ENCODE measurements at regions not wholly inside any gene's neighbourhood (a gene's known extent, or its start where the extent isn't known, plus 50 kb on each side); places are given as distances from the start of the nearest gene placed in this dataset.
"Not testable (repeated sequence)": the region's sequence is repeated elsewhere in the genome, so short reads cannot be mapped to it uniquely, and the experiment has no call there.

GRCh38 chr2:138293549-138293948 is 208.0 kb upstream of the SPOPL start:
- ATAC-seq (no peak), DNase-seq (no peak)
- H3K27me3 Mint-ChIP-seq (ENCODE audit: low read depth): no peaks in the 10 kb centered on the region
- peaks cover 6% of the 10 kb centered on the region for H3K9me3 Mint-ChIP-seq
- H3K36me3 Mint-ChIP-seq (ENCODE audit: insufficient read depth): no peaks in the 10 kb centered on the region
- H3K4me3 Mint-ChIP-seq: no peak overlapping the region
- no peaks in the 10 kb centered on the region for H3K4me1 Mint-ChIP-seq (ENCODE audit: low read depth)

DNA sequence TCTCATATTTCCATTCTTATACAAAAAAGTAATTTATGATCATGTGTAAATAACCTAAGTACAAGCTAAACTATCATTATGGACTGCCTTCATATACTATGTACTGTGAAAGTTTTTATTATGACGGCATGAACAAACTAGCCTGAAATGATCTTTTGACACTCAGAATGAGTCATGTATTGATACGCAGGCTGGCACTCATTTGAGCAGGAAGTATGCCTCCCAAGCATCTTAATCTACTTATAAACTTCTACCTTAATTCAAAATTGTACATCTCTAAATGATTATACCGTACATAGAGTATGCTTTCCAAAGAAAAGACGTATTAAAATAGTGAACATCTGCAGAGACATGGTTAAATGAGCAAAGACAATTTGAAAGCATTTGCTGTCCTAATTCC is 207.1 kb upstream of the SPOPL start:
- H3K4me3 Mint-ChIP-seq: no peak overlapping the region
- ATAC-seq (no peak), DNase-seq (no peak)
- H3K27me3 Mint-ChIP-seq (ENCODE audit: low read depth): no peaks in the 10 kb centered on the region
- H3K36me3 Mint-ChIP-seq (ENCODE audit: insufficient read depth): no peaks in the 10 kb centered on the region
- H3K4me1 Mint-ChIP-seq (ENCODE audit: low read depth): no peaks in the 10 kb centered on the region
- H3K9me3 Mint-ChIP-seq: peaks cover 6% of the 10 kb centered on the region

DNA sequence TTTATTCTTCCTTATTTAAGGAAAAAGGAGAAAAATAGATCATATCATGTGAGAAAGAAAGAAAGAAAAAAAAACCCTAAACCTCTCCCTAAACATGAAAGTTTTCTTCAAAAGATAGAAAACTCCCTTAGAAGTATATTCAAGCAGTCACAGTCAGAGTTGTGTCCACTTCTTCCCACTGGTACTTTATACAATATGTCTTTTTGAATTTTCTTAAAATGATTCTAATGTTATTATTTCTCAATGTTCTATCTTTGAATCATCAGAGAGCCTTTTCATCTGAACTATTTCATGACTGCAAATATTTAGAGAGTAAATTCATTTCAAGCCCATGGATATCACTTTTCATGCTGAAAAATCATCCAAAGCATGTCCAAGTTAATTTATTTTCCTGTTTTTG is 205.2 kb upstream of the SPOPL start:
- ATAC-seq (no peak), DNase-seq (no peak)
- Mint-ChIP-seq H3K36me3 (ENCODE audit: insufficient read depth) (no peaks in the 10 kb centered on the region), H3K27me3 (ENCODE audit: low read depth) (no peaks in the 10 kb centered on the region), H3K9me3 (peaks cover 6% of the 10 kb centered on the region), H3K4me3 (no peak overlapping the region), H3K4me1 (ENCODE audit: low read depth) (no peaks in the 10 kb centered on the region)

- DNase-seq: no peak
- ATAC-seq: no peak
- H3K4me1 Mint-ChIP-seq (ENCODE audit: low read depth): no peaks in the 10 kb centered on the region
- H3K4me3 Mint-ChIP-seq: no peak overlapping the region
- no peaks in the 10 kb centered on the region for H3K9me3 Mint-ChIP-seq
- no peaks in the 10 kb centered on the region for H3K36me3 Mint-ChIP-seq (ENCODE audit: insufficient read depth)
- no peaks in the 10 kb centered on the region for H3K27me3 Mint-ChIP-seq (ENCODE audit: low read depth)
These were observed 203.3 kb upstream of the SPOPL start for GRCh38 chr2:138298120-138298814.

DNA sequence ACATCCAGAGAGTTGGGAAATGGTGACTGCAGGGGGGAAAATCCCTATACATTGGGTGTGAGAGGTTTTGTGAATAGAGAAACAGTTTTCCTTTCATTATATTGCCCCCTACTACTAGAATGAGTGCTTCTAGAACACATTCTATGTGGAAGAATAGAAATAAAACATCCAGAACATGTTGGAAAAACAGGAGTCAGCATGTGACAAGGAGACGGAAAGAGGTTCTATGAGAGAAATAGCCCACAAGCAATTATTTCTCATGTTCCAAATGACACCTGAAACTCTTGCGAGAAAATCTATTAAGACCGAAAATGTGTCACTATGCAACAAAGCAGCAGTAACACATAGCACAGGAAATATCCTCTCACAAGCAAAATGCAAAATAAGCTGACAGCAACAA is 202.7 kb upstream of the SPOPL start:
- Mint-ChIP-seq H3K36me3 (ENCODE audit: insufficient read depth) (no peaks in the 10 kb centered on the region), H3K4me1 (ENCODE audit: low read depth) (no peaks in the 10 kb centered on the region), H3K4me3 (no peak overlapping the region), H3K9me3 (no peaks in the 10 kb centered on the region), H3K27me3 (ENCODE audit: low read depth) (no peaks in the 10 kb centered on the region)
- DNase-seq: no peak
- no peak for ATAC-seq

GRCh38 chr2:138306626-138307025 is 194.9 kb upstream of the SPOPL start:
- Mint-ChIP-seq H3K36me3 (ENCODE audit: insufficient read depth) (no peaks in the 10 kb centered on the region), H3K27me3 (ENCODE audit: low read depth) (no peaks in the 10 kb centered on the region), H3K9me3 (no peaks in the 10 kb centered on the region), H3K4me1 (ENCODE audit: low read depth) (no peaks in the 10 kb centered on the region), H3K4me3 (no peak overlapping the region)
- ATAC-seq (no peak), DNase-seq (no peak)

GRCh38 chr2:138307099-138307498 is 194.5 kb upstream of the SPOPL start:
- H3K36me3 Mint-ChIP-seq (ENCODE audit: insufficient read depth): no peaks in the 10 kb centered on the region
- no peak overlapping the region for H3K4me3 Mint-ChIP-seq
- DNase-seq (no peak), ATAC-seq (no peak)
- no peaks in the 10 kb centered on the region for H3K9me3 Mint-ChIP-seq
- H3K27me3 Mint-ChIP-seq (ENCODE audit: low read depth): no peaks in the 10 kb centered on the region
- no peaks in the 10 kb centered on the region for H3K4me1 Mint-ChIP-seq (ENCODE audit: low read depth)

GRCh38 chr2:138309760-138310159 is 191.8 kb upstream of the SPOPL start:
- Mint-ChIP-seq H3K9me3 (peaks cover 4% of the 10 kb centered on the region), H3K36me3 (ENCODE audit: insufficient read depth) (no peaks in the 10 kb centered on the region), H3K4me3 (no peak overlapping the region), H3K4me1 (ENCODE audit: low read depth) (no peaks in the 10 kb centered on the region), H3K27me3 (ENCODE audit: low read depth) (no peaks in the 10 kb centered on the region)
- DNase-seq (no peak), ATAC-seq (no peak)

GRCh38 chr2:138312061-138312460 is 189.5 kb upstream of the SPOPL start:
- no peaks in the 10 kb centered on the region for H3K36me3 Mint-ChIP-seq (ENCODE audit: insufficient read depth)
- peaks cover 4% of the 10 kb centered on the region for H3K9me3 Mint-ChIP-seq
- H3K27me3 Mint-ChIP-seq (ENCODE audit: low read depth): no peaks in the 10 kb centered on the region
- H3K4me3 Mint-ChIP-seq: no peak overlapping the region
- no peak for DNase-seq
- no peaks in the 10 kb centered on the region for H3K4me1 Mint-ChIP-seq (ENCODE audit: low read depth)
- no peak for ATAC-seq

- not testable (repeated sequence) for ATAC-seq; H3K36me3 Mint-ChIP-seq (ENCODE audit: insufficient read depth)
These were observed 186.0 kb upstream of the SPOPL start for GRCh38 chr2:138315619-138316018.

DNA sequence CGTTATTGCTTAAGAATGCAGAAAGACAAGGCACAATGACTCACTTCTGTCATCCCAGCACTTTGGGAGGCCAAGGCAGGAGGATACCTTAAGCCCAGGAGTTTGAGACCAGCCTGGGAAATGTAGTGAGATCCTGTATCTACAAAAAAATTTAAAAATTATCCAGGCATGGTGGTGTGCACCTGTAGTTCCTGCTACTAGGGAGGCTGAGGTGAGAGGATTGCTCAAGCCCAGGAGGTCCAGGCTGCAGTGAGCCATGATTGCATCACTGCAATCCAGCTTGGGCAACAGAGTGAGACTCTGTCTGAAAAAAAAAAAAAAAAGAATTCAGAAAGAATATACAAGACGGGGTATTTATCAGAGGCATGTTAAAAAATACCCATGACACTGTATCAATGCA is 182.0 kb upstream of the SPOPL start:
- Mint-ChIP-seq H3K4me1 (ENCODE audit: low read depth) (no peaks in the 10 kb centered on the region), H3K9me3 (no peaks in the 10 kb centered on the region), H3K4me3 (no peak overlapping the region), H3K27me3 (ENCODE audit: low read depth) (no peaks in the 10 kb centered on the region), H3K36me3 (ENCODE audit: insufficient read depth) (no peaks in the 10 kb centered on the region)
- DNase-seq (no peak), ATAC-seq (no peak)

More at GRCh38 chr2:138315619-138316018, 186.0 kb upstream of the SPOPL start:
- H3K4me3 Mint-ChIP-seq; DNase-seq; H3K9me3 Mint-ChIP-seq; H3K4me1 Mint-ChIP-seq (ENCODE audit: low read depth); H3K27me3 Mint-ChIP-seq (ENCODE audit: low read depth): not testable (repeated sequence)

- Mint-ChIP-seq H3K4me1 (ENCODE audit: low read depth) (no peaks in the 10 kb centered on the region), H3K36me3 (ENCODE audit: insufficient read depth) (no peaks in the 10 kb centered on the region), H3K27me3 (ENCODE audit: low read depth) (no peaks in the 10 kb centered on the region), H3K4me3 (no peak overlapping the region), H3K9me3 (no peaks in the 10 kb centered on the region)
- DNase-seq: no peak
- no peak for ATAC-seq
These were observed 180.1 kb upstream of the SPOPL start for GRCh38 chr2:138321458-138321857.

DNA sequence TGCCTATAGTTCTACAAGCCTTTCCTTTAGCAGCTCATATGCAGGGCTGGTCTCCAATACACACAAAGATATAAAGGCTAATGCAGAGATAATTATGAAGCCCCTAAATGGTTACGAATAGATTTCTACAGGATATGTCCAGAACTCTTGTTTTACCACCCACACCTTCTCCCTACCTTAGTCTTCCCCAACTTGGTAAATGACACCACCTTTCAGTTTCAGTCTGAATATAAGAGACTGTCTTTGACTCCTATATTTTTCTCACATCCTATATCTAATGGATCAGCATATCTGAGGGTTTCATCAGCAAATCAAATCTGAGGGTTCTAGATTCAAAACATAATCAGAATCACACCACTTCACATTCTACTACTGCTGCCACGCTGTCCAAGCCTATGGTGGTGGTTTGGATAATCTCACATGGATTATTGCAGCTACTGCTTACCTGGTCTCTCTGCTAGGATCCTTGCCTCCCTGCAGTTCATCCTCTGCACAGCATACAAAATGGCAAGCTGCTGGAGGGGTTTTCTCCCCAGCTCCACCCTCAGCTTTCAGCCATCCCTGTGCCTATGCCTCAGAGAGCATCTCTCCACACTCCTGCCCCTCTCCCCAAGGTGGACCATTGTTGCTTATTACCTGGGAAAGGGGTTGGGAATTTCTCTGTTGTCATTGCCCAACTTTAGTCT is 178.0 kb upstream of the SPOPL start:
- no peak overlapping the region for H3K4me3 Mint-ChIP-seq
- no peaks in the 10 kb centered on the region for H3K4me1 Mint-ChIP-seq (ENCODE audit: low read depth)
- ATAC-seq (no peak), DNase-seq (no peak)
- H3K36me3 Mint-ChIP-seq (ENCODE audit: insufficient read depth): no peaks in the 10 kb centered on the region
- H3K9me3 Mint-ChIP-seq: no peaks in the 10 kb centered on the region
- H3K27me3 Mint-ChIP-seq (ENCODE audit: low read depth): no peaks in the 10 kb centered on the region

DNA sequence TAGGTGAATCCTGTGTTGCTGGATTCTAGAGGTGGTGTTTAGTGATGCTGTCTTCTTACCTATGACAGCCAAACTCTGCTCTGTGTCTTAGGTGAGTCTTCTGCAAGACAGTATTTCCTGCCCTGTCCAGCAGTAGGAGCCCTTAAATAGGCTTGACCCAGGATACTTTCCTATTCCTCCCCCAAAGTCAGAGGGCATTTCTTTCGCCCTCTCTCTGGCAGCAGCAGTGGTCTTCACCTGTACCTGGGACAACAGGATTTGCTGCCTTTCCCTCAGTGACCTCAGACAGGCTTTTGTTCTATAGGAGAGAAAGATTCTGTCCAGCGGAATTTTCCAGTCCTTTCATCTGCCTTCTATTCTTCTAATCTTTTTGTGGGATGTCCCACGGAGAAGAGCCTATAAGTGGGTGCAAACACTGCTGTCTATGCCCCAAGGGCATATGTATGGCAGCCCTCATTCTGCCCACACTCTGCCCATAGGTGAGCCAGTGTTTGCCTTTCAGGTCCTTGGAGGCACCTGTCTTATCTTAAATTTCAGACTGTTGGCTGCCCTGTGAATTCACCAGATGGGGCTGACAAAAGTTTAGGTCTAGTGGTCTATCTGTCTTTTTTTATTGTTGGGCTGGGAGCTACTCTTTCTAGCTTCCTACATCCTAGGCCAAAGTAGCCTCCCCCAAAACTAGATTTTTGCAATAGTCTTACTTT is 177.3 kb upstream of the SPOPL start:
- ATAC-seq: no peak
- H3K4me1 Mint-ChIP-seq (ENCODE audit: low read depth): no peaks in the 10 kb centered on the region
- no peak for DNase-seq
- H3K9me3 Mint-ChIP-seq: no peaks in the 10 kb centered on the region
- H3K36me3 Mint-ChIP-seq (ENCODE audit: insufficient read depth): no peaks in the 10 kb centered on the region
- H3K4me3 Mint-ChIP-seq: no peak overlapping the region
- no peaks in the 10 kb centered on the region for H3K27me3 Mint-ChIP-seq (ENCODE audit: low read depth)

DNA sequence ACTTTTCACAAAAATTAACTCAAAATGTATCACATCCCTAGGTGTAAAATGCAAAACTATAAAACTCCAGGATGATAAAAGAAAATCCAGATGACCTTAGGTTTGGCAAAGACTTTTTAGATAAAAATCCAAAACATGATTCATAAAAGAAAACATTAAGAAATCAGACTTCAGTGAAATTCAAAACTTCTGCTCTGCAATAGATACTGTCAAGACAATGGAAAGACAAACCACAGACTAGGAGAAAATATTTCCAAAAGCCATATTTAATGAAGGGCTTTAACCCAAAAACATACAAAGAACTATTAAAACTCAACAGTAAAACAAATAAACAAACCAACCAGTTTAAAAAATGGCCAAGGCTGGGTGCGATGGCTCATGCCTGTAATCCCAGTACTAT is 173.6 kb upstream of the SPOPL start:
- H3K27me3 Mint-ChIP-seq (ENCODE audit: low read depth): no peaks in the 10 kb centered on the region
- no peak for ATAC-seq

More for the DNA sequence above, 173.6 kb upstream of the SPOPL start:
- H3K4me3 Mint-ChIP-seq: no peak overlapping the region
- H3K4me1 Mint-ChIP-seq (ENCODE audit: low read depth): no peaks in the 10 kb centered on the region
- H3K36me3 Mint-ChIP-seq (ENCODE audit: insufficient read depth): no peaks in the 10 kb centered on the region
- DNase-seq: no peak
- H3K9me3 Mint-ChIP-seq: no peaks in the 10 kb centered on the region

Measured in activated T-cell treated with anti-CD3 and anti-CD28 coated beads, Interleukin-2, amount 50 U/mL, for 4 hours (primary cell).